Choroid plexus epithelial cell (primary cell): ENCODE measurements at regions not wholly inside any gene's neighbourhood (a gene's known extent, or its start where the extent isn't known, plus 50 kb on each side); places are given as distances from the start of the nearest gene placed in this dataset.
"Not testable (repeated sequence)": the region's sequence is repeated elsewhere in the genome, so short reads cannot be mapped to it uniquely, and the experiment has no call there.

Experiments
- DNase-seq: peaks from one replicate; pipeline ENCODE4 v3.0.0-alpha.2; 2010; ENCODE audit warnings: low read depth
- H3K4me3 ChIP-seq: 2 replicates; pipeline ENCODE4 v1.5.1; 2011; ENCODE audit warnings: low read depth, mild to moderate bottlenecking, control low read depth, low read length, moderate library complexity
- TF ChIP-seq, protein P1 (sequence below): conservative IDR thresholded peaks from 2 replicates; pipeline ENCODE4 v1.5.1; 2011; ENCODE audit warnings: low read depth, mild to moderate bottlenecking, control low read depth, inconsistent platforms, low read length, moderate library complexity

GRCh38 chr2:47628904-47629303 lies 58.1 kb upstream of the KCNK12 start:
- no peak for DNase-seq
- TF ChIP-seq, protein P1, sequence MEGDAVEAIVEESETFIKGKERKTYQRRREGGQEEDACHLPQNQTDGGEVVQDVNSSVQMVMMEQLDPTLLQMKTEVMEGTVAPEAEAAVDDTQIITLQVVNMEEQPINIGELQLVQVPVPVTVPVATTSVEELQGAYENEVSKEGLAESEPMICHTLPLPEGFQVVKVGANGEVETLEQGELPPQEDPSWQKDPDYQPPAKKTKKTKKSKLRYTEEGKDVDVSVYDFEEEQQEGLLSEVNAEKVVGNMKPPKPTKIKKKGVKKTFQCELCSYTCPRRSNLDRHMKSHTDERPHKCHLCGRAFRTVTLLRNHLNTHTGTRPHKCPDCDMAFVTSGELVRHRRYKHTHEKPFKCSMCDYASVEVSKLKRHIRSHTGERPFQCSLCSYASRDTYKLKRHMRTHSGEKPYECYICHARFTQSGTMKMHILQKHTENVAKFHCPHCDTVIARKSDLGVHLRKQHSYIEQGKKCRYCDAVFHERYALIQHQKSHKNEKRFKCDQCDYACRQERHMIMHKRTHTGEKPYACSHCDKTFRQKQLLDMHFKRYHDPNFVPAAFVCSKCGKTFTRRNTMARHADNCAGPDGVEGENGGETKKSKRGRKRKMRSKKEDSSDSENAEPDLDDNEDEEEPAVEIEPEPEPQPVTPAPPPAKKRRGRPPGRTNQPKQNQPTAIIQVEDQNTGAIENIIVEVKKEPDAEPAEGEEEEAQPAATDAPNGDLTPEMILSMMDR: no peak
- H3K4me3 ChIP-seq: no peak overlapping the region

DNA sequence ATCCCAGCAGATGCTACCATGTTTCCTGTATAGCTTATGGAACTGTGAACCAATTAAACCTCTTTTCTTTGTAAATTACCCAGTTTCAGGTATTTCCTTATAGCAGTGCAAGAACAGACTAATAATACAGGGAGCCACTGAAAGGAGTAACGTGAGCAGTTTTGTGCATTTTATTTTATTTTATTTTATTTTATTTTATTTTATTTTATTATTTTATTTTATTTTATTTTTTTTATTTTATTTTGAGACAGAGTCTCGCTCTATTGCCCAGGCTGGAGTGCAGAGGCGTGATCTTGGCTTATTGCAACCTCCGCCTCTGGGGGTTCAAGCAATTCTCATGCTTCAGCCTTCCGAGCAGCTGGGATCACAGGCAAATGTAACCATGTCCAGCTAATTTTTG lies 55.9 kb upstream of the KCNK12 start:
- H3K4me3 ChIP-seq: no peak overlapping the region
- DNase-seq: no peak
- TF ChIP-seq, protein P1: no peak

- not testable (repeated sequence) for H3K4me3 ChIP-seq, DNase-seq
Observed at GRCh38 chr2:47623140-47623539, 52.4 kb upstream of the KCNK12 start.

GRCh38 chr2:47620770-47621437 lies 50.1 kb upstream of the KCNK12 start:
- H3K4me3 ChIP-seq: no peak overlapping the region
- no peak for DNase-seq
- TF ChIP-seq, protein P1: no peak
